ENCODE measurements at regions not wholly inside any gene's neighbourhood (a gene's known extent, or its start where the extent isn't known, plus 50 kb on each side); places are given as distances from the start of the nearest gene placed in this dataset.

GRCh38 chr12:87848248-87848868 is 180.8 kb downstream of the C12orf50 start:
- TF ChIP-seq CTCF (IDR thresholded peaks at IDR 0.05) = peak; percentile 27 to 64 (median 58)
- TF ChIP-seq POLR2AphosphoS5 (IDR thresholded peaks at IDR 0.05) = no peak
- no peak for TF ChIP-seq EP300 (IDR thresholded peaks at IDR 0.05)
- TF ChIP-seq POLR2A (IDR thresholded peaks at IDR 0.05) = no peak

All from upper lobe of left lung (tissue), 4 donors.